SKM-1 (cell line): ENCODE measurements at regions not wholly inside any gene's neighbourhood (a gene's known extent, or its start where the extent isn't known, plus 50 kb on each side); places are given as distances from the start of the nearest gene placed in this dataset.

Experiments used
- DNase-seq: peaks from one replicate; lab custom pipeline; 2025; ENCODE audit not compliant: unreplicated experiment; lab: John Stamatoyannopoulos, UW

DNA sequence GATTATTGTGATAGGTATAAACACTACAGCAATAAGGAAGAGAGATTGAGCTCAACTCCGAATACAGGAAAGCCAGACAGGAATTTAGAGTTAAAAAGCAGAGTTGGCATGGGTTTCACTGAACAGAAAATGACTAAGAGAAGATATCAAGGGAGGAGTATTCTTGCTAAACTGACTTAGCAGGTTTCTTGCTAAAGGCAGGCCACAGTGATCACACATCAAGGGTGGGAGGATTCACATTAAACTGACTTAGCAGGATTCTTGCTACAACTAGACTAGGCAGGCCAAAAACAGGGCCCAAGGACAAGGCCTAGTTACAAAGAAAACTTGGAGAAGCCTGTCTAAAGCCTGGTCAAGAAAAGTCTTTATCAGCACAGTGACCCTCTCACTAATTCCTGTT, 195.1 kb downstream of the MAGEB5 start:
- DNase-seq = no peak

DNA sequence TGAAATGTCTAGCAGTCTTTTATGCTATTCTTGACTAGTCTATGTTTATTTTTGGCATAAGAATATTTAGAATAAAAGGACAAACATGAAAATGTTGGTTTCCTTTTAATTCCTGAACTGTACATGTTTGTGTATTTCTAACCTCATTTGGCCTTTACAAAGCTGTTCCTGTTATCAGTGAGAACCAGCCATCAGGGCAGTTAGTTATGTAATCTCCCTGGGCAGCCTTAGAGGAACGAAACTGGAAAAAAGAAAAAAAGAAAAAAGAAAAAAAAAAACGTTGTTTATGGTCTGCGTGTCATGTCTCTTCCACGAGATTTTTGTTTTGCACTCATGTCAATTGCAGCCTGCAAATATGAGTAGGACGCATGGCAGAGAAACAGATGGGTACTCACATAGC, 193.7 kb downstream of the MAGEB5 start:
- no peak for DNase-seq

DNA sequence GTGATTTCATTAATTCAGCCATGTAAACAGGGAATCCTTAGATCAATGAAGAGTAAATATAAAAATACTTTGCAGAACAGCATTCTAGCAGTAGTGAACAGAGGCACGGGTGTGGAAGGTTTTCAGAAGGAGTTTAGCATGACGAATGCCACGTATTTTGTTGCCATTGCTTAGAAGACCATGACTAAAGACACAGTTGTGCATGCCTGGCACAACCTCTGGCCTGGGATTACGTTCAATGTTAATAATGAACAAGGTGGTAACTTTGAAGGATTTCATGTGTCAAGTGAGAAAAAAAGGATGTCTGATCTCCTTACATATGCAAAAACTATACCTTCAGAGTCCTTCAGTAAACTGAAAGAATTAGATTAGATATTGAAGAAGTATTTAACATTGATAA, 171.9 kb downstream of the MAGEB5 start:
- DNase-seq = no peak

DNA sequence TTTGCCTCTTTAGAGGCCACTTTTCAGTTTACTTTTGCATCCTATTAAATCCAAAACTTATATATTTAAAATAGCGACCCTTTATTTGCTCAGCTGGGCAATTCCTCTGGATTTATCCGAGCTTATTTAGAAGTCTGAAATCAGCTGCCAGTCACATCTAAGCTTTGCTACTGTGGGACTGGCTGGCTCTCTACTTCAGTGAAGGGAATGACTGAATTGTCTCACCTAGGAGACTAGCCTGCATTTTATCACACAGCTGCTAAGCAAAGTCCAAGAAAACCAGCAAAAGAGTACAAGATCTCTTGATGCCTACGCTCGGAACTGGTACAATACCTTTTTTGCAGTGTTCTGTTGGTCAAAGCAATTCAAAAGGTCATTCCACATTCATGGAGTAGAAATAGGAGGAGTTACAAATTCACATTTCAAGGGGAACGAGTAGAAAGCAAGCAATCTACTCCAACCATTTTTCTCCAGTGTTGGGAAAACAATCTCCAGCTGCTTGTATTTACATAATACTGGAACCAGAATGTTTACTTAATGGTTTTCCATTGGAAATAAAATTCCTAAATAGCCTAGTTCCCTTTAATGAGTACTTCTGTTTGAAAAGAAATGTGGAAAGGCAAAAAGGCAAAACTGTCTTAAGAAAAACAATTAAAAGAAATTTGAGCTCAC, 160.2 kb downstream of the MAGEB5 start:
- no peak for DNase-seq

DNA sequence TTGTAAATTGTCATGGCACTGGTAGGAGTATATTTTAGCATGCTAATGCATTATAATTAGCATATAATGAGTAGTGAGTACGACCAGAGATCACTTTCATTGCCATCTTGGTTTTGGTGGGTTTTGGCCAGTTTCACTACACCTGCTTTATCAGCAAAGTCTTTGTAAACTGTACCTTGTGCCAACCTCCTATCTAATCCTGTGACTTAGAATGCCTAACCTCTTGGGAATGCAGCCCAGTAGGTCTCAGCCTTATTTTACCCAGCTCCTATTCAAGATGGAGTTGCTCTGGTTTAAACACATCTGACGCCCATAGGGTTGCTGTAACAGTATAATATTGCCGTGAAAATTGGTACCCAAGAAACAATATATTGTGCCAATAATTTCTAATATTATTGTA, 159.4 kb downstream of the MAGEB5 start:
- no peak for DNase-seq

DNA sequence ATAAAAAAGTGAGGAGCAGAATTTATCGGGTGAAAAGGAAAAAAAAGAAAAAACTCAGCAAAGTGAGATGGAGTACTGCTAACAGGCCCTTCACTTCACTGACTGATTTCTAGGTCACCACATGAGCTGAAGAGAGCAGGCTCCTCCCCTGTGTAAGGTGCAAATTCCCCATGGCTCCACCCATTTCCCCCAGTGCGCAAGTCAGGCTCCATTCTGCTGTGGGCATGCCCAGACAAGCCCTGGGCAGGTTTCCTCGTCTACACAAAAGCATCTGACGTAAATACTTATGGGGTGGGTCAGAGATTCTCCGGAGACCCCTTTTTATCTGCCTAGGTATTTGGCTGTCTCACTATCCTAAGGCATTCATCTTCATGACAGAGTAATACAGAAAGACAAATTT, 157.9 kb downstream of the MAGEB5 start:
- DNase-seq = no peak

DNA sequence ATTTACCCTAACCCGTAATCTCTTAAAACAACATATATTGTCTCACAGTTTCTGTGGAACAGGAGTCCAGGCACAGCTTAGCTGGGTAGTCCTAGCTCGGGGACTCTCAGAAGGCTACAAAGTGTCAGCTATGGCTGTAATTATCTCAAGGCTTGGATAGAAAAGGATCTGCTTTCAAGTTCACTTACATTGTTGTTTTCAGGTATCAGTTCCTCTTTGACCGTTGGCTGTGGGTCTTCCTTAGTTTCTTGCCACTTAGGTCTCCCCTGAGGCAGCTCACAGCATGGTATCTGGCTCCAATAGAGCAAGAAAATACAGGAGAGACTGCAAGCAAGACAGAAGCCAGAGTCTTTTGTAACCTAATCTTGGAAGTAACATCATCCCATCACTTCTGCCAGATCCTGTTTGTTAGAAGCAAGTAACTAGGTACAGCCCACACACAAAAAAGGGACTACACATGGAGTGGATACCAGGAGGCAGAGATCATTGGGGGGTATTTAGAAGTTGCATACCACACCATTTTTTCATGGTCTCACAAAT, 137.0 kb downstream of the MAGEB5 start:
- no peak for DNase-seq

DNA sequence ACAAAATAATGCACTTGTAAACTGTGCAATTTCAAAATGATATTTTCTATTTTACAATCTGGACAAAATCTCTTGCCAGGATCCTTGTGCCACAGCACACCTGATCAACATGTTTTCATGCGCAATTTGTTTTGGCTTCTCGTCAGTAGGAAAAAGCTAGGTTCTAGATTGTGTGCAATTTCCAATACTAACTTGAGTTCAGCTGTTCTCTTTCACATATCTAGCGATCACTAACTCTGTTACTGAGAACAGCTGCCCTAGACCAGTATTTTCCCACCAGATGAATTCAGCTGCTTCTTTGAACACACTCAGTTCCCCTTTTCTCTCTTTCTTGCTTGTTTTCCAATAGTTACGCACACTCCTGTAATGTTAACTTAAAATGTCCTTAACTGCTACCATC, 131.2 kb downstream of the MAGEB5 start:
- no peak for DNase-seq

DNA sequence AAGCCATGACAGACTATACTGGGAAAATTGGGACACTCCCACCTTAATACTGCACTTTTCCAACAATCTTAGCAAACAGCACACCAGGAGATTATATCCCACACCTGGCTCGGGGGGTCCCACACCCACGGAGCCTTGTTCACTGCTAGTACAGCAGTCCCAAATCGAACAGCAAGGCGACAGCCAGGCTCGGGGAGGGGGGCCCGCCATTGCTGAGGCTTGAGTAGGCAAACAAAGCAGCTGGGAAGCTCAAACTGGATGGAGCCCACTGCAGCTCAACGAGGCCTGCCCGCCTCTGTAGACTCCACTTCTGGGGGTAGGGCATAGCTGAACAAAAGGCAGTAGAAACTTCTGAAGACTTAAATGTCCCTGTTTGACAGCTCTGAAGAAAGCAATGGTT, 118.3 kb downstream of the MAGEB5 start:
- no peak for DNase-seq

DNA sequence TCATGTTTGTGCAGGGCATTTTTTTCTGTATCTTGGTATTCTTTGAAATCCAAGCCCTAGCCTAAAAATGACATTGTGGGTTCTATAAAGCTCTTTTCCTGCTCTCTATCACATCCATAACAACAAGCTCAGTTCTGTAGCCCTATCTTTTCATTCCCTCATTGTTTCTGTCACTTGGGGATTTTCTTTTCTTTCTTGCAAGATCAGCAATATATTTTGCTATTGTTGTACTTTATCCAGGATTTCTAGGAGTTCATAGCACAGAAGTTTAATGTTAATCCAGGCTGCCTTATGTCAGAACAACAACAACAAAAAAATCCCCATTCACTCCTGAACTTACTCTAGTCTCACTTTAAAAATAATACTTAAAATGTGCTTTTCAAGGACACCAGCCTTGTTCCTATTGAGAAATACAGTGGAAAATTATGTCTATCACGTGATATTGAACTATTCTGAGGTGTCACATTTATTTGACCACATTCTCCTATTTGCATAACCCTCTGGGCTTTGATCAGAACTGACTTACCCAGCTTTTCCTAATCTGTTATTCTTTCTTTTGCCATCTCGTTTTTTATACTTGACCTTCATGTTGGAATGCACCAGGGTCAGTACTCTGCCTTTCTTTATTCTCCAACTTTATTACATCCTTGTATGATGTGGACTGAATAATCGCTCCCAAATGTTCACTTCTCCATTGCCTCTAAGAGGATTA, 112.8 kb downstream of the MAGEB5 start:
- DNase-seq = no peak

DNA sequence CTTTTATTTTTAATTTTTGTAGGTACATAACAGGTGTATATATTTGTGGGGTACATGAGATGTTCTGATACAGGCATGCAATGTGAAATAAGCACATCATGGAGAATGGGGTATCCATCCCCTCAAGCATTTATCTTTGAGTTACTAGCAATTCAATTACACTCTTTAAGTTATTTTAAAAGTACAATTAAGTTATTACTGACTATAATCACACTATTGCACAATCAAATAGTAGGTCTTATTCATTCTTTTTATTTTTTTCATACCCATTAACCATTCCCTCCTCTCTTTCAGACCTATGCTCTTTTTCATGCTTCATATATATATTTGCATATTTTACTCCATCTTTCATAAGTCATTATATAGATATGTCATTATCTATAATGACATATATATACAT, 93.3 kb downstream of the MAGEB5 start:
- no peak for DNase-seq

DNA sequence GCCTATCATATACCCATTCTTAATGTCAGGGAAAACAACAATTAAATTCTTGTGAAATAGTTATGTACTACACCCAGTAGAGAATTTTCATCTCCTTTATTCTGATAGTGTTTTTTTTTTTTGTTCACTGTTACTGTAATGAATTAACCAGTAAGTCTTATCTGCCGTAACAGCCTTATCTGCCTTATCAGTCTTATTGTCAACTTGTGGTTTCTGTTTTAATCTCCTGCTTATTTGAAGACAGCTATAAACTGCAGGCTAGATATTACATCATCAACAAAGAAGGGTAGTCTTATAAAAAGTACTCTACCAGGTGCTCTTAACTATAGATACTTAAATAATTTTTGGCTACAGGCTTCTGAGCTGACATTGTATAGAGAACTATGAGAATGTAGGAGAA, 79.5 kb downstream of the MAGEB5 start:
- no peak for DNase-seq

DNA sequence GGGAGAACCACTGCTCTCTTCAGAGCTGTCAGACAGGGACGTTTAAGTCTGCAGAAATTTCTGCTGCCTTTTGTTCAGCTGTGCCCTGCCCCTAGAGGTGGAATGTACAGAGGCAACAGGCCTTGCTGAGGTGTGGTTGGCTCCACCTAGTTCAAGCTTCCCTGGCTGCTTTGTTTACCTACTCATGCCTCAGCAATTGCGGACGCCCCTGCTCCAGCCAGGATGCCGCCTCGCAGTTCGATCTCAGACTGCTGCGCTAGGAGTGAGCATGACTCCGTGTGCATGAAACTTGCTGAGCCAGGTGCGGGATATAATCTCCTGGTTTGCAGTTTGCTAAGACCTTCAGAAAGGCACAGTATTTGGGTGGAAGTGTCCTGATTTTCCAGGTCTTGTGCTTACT, 70.9 kb downstream of the MAGEB5 start:
- DNase-seq = no peak
